ENCODE measurements at regions not wholly inside any gene's neighbourhood (a gene's known extent, or its start where the extent isn't known, plus 50 kb on each side); places are given as distances from the start of the nearest gene placed in this dataset.

DNA sequence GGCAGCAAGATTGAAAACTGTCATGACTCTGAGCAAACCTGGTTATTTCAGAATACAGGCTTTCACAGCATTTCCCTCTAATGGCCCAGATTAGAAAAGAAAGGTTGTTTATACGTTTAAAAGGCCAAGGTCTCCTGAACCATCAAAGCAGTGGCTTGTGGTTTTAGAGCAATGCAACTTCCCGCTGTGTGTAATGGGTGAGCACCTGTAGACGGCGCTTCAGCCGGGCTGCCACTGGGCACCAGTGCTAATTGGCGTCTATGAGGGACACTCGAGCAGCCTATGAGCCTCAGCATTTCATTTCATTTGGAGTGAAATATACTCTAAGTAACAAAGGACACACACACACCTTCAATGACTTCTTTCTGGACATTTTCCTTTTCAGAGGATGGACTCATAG, 671.0 kb upstream of the FZD8 start:
- Histone ChIP-seq H3K36me3 (ENCODE audit: control insufficient read depth, insufficient read depth, low read length) (no peaks in the 10 kb centered on the region), H3K27ac (ENCODE audit: low read length) (no peak overlapping the region), H3K4me3 (ENCODE audit: low read length) (no peak overlapping the region), H3K27me3 (ENCODE audit: control insufficient read depth, insufficient read depth, low read length) (no peaks in the 10 kb centered on the region), H3K4me1 (ENCODE audit: control insufficient read depth, insufficient read depth, low read length) (no peaks in the 10 kb centered on the region), H3K9me3 (ENCODE audit: control insufficient read depth, insufficient read depth, low read length) (no peaks in the 10 kb centered on the region)
- DNase-seq (no peak), ATAC-seq (no peak)
- H3K9me3 Mint-ChIP-seq, result peaks cover 3 to 7% of the 10 kb centered on the region in 2 donors
- WGBS (ENCODE audit: insufficient coverage), result 75% methylated on average over 7 of the region's 7 CpGs
- H3K4me3 Mint-ChIP-seq, result no peak overlapping the region
- H3K4me1 Mint-ChIP-seq, result no peaks in the 10 kb centered on the region
- no peak overlapping the region for H3K27ac Mint-ChIP-seq
- intact Hi-C loops (cut with micrococcal nuclease), result no loop called here
- H3K27me3 Mint-ChIP-seq (ENCODE audit: low read depth in 2 of 2), result no peaks in the 10 kb centered on the region
- TF ChIP-seq, protein P1, sequence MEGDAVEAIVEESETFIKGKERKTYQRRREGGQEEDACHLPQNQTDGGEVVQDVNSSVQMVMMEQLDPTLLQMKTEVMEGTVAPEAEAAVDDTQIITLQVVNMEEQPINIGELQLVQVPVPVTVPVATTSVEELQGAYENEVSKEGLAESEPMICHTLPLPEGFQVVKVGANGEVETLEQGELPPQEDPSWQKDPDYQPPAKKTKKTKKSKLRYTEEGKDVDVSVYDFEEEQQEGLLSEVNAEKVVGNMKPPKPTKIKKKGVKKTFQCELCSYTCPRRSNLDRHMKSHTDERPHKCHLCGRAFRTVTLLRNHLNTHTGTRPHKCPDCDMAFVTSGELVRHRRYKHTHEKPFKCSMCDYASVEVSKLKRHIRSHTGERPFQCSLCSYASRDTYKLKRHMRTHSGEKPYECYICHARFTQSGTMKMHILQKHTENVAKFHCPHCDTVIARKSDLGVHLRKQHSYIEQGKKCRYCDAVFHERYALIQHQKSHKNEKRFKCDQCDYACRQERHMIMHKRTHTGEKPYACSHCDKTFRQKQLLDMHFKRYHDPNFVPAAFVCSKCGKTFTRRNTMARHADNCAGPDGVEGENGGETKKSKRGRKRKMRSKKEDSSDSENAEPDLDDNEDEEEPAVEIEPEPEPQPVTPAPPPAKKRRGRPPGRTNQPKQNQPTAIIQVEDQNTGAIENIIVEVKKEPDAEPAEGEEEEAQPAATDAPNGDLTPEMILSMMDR (IDR thresholded peaks at IDR 0.05), result no peak
- no peaks in the 10 kb centered on the region for H3K36me3 Mint-ChIP-seq

DNA sequence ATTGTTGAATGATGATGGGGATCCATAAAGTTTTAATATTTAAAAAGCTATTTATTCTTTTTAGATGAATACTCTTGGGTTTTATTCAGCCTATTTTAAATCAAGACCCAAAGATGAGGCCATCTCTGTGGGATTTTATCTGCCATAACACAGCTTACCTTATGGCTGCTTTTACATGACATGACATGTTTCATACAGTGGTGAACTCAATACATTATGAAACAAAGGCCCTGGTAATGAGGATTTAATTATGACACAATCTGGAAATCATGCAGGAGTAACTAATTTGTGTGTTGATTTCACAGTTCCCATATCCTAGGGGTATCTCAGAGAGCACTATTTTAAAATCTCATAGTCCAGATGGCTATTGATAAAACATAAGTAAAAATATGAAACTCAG, 661.8 kb upstream of the FZD8 start:
- no peak overlapping the region for H3K4me3 ChIP-seq (ENCODE audit: low read length)
- Mint-ChIP-seq H3K9me3 (peaks cover 2 to 8% of the 10 kb centered on the region in 2 donors), H3K36me3 (no peaks in the 10 kb centered on the region), H3K4me3 (no peak overlapping the region), H3K4me1 (no peaks in the 10 kb centered on the region), H3K27ac (no peak overlapping the region), H3K27me3 (ENCODE audit: low read depth in 2 of 2) (no peaks in the 10 kb centered on the region)
- intact Hi-C loops (cut with micrococcal nuclease), result no loop called here
- TF ChIP-seq, protein P1 (IDR thresholded peaks at IDR 0.05), result no peak
- DNase-seq (no peak), ATAC-seq (no peak)
- no peaks in the 10 kb centered on the region for H3K4me1 ChIP-seq (ENCODE audit: control insufficient read depth, insufficient read depth, low read length)
- H3K27me3 ChIP-seq (ENCODE audit: control insufficient read depth, insufficient read depth, low read length), result no peaks in the 10 kb centered on the region
- H3K27ac ChIP-seq (ENCODE audit: low read length), result no peak overlapping the region
- H3K9me3 ChIP-seq (ENCODE audit: control insufficient read depth, insufficient read depth, low read length), result no peaks in the 10 kb centered on the region
- no peaks in the 10 kb centered on the region for H3K36me3 ChIP-seq (ENCODE audit: control insufficient read depth, insufficient read depth, low read length)

DNA sequence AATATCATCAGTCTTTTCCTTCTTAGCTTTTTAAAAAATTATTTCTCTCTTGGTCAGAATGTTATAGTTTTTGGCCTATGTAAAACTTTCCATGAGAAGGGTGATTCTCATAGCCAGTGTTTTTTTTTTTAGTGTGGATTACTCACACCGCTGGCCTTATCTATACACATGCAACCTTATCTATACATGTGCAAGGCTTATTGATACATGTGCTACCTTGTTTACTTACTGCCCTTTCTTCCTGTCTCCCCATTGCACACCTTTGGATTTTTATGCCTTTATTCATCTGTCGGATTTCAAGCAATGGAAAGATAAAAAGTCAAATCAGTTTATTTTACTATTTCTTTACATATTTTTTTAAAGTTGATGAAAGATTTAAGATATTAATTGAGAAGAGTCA, 660.0 kb upstream of the FZD8 start:
- Mint-ChIP-seq H3K27me3 (ENCODE audit: low read depth in 2 of 2) (no peaks in the 10 kb centered on the region), H3K36me3 (no peaks in the 10 kb centered on the region), H3K9me3 (peaks cover 4 to 5% of the 10 kb centered on the region in 2 donors), H3K27ac (no peak overlapping the region), H3K4me3 (no peak overlapping the region), H3K4me1 (no peaks in the 10 kb centered on the region)
- ATAC-seq, result no peak
- WGBS (ENCODE audit: insufficient coverage), result 100% methylated on average over 1 of the region's 2 CpGs
- no peak overlapping the region for H3K27ac ChIP-seq (ENCODE audit: low read length)
- H3K4me1 ChIP-seq (ENCODE audit: control insufficient read depth, insufficient read depth, low read length), result no peaks in the 10 kb centered on the region
- TF ChIP-seq, protein P1 (IDR thresholded peaks at IDR 0.05), result no peak
- no peak overlapping the region for H3K4me3 ChIP-seq (ENCODE audit: low read length)
- H3K9me3 ChIP-seq (ENCODE audit: control insufficient read depth, insufficient read depth, low read length), result no peaks in the 10 kb centered on the region
- H3K27me3 ChIP-seq (ENCODE audit: control insufficient read depth, insufficient read depth, low read length), result no peaks in the 10 kb centered on the region
- intact Hi-C loops (cut with micrococcal nuclease), result no loop called here
- no peaks in the 10 kb centered on the region for H3K36me3 ChIP-seq (ENCODE audit: control insufficient read depth, insufficient read depth, low read length)
- no peak for DNase-seq

DNA sequence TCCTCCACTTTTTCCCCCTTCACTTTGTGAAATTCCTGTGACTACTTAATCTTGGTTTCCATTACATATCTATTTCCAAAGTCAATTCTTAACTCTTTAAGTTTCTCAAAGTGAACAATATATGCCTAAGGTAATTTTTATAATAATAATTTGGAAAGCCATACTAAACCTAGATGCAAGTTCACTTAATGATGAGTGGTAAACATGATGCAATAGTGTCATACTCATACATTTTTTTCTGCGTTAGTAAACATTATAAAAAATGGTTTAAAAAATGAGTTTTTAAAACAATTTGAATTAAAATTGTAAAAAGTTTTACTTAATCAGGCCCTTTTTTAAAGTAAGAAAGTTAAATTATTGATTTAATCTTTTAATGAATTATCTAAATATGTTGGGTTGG, 659.4 kb upstream of the FZD8 start:
- DNase-seq (no peak), ATAC-seq (no peak)
- intact Hi-C loops (cut with micrococcal nuclease), result no loop called here
- WGBS (ENCODE audit: insufficient coverage), result no CpG with 5 or more reads among the region's 1 CpG
- no peaks in the 10 kb centered on the region for H3K36me3 Mint-ChIP-seq
- H3K9me3 Mint-ChIP-seq, result peaks cover 1 to 2% of the 10 kb centered on the region in 2 donors
- Histone ChIP-seq H3K27me3 (ENCODE audit: control insufficient read depth, insufficient read depth, low read length) (no peaks in the 10 kb centered on the region), H3K36me3 (ENCODE audit: control insufficient read depth, insufficient read depth, low read length) (no peaks in the 10 kb centered on the region), H3K27ac (ENCODE audit: low read length) (no peak overlapping the region), H3K4me1 (ENCODE audit: control insufficient read depth, insufficient read depth, low read length) (no peaks in the 10 kb centered on the region), H3K9me3 (ENCODE audit: control insufficient read depth, insufficient read depth, low read length) (no peaks in the 10 kb centered on the region), H3K4me3 (ENCODE audit: low read length) (no peak overlapping the region)
- TF ChIP-seq, protein P1 (IDR thresholded peaks at IDR 0.05), result no peak
- no peaks in the 10 kb centered on the region for H3K4me1 Mint-ChIP-seq
- H3K27me3 Mint-ChIP-seq (ENCODE audit: low read depth in 2 of 2), result no peaks in the 10 kb centered on the region
- no peak overlapping the region for H3K4me3 Mint-ChIP-seq
- H3K27ac Mint-ChIP-seq, result no peak overlapping the region

All from natural killer cell (primary cell).